HCT116 (cell line): ENCODE measurements at regions not wholly inside any gene's neighbourhood (a gene's known extent, or its start where the extent isn't known, plus 50 kb on each side); places are given as distances from the start of the nearest gene placed in this dataset.

Experiments
- ATAC-seq: fragments of 200-7000 bp; cut with Tn5 transposase; 2 replicates; pipeline ENCODE4 v1.9.1; 2020; ENCODE audit warnings: mild to moderate bottlenecking, moderate library complexity
- BruUV-seq: library from RNA; stranded (reverse); fragments of 400-500 nt; replicated peaks from 2 replicates; lab custom pipeline; 2021; lab: Mats Ljungman, UMichigan
- CTCF ChIA-PET: fragments of 300-600 bp; sonication (Branson Sonifier 250); formaldehyde crosslinking; loops from one replicate; lab custom pipeline; 2021; ENCODE audit warnings: antibody characterized with exemption; lab: Charles Lee
- POLR2A ChIA-PET: fragments of 300-600, 350-600 bp; sonication (Branson Sonifier 250); formaldehyde crosslinking; loops from one replicate; lab custom pipeline; 2021; ENCODE audit warnings: antibody characterized with exemption; lab: Charles Lee
- RAD21 ChIA-PET, 2 experiments: fragments of 300-600 bp; sonication (Branson Sonifier 250); formaldehyde crosslinking; loops; one replicate each; lab custom pipeline; 2023; ENCODE audit warnings: low total read pairs in 2 of 2; ENCODE audit not compliant: uncharacterized antibody in 2 of 2, unreplicated experiment in 2 of 2, low non-redundant PET in 1 of 2; lab: Charles Lee
- DNase-seq: peaks from one replicate; pipeline ENCODE4 v3.0.0-alpha.2; 2010; ENCODE audit warnings: low read depth, low spot score
- H2AFZ ChIP-seq: fragments of 200-600 bp; shearing (Covaris generic), sonication (generic); 2 replicates; pipeline ENCODE4 v1.6.1; 2017; ENCODE audit warnings: low read depth, mixed run types, mixed read lengths, antibody characterized with exemption, low read length; ENCODE audit not compliant: poor library complexity, severe bottlenecking
- H3K27ac ChIP-seq: 2 replicates; pipeline ENCODE4 v1.5.1; 2012; ENCODE audit warnings: low read depth, low read length
- H3K27me3 ChIP-seq: fragments of 200-600 bp; sonication (generic); 2 replicates; pipeline ENCODE4 v1.6.1; 2016; ENCODE audit warnings: mixed run types, low read length, mixed read lengths; ENCODE audit not compliant: insufficient read depth
- H3K36me3 ChIP-seq, 2 experiments: fragments of 200-500 bp in 1 of 2; fragments of 200-600 bp in 1 of 2; sonication (Bioruptor generic) in 1 of 2; sonication (generic) in 1 of 2; 2 replicates each; pipeline versions ENCODE4 v1.5.1 to v1.6.1; 2014 to 2016; ENCODE audit warnings: low read length in 2 of 2, inconsistent platforms in 1 of 2, mixed read lengths in 1 of 2, mixed run types in 1 of 2; ENCODE audit not compliant: insufficient read depth in 2 of 2, control insufficient read depth in 1 of 2
- H3K4me1 ChIP-seq, 2 experiments: fragments of 200-600 bp in 1 of 2; sonication (generic) in 1 of 2; 2 replicates each; pipeline versions ENCODE4 v1.5.1 to v1.6.1; 2012 to 2017; ENCODE audit warnings: low read length in 2 of 2, inconsistent platforms in 1 of 2, mild to moderate bottlenecking in 1 of 2, mixed read lengths in 1 of 2, mixed run types in 1 of 2, moderate library complexity in 1 of 2; ENCODE audit not compliant: insufficient read depth in 2 of 2, control insufficient read depth in 1 of 2
- H3K4me2 ChIP-seq: fragments of 200-600 bp; sonication (generic); 2 replicates; pipeline ENCODE4 v1.6.1; 2017; ENCODE audit warnings: mixed run types, low read length, mixed read lengths
- H3K4me3 ChIP-seq, 2 experiments: fragments of 200-600 bp in 1 of 2; sonication (generic) in 1 of 2; replicated peaks in 1 of 2; 2 replicates each; pipeline ENCODE4 v1.5.1; 2011 to 2016; ENCODE audit warnings: low read length in 2 of 2, control low read depth in 1 of 2, low read depth in 1 of 2, mild to moderate bottlenecking in 1 of 2, mixed read lengths in 1 of 2, mixed run types in 1 of 2
- H3K79me2 ChIP-seq: fragments of 200-600 bp; sonication (generic); 2 replicates; pipeline ENCODE4 v1.6.1; 2017; ENCODE audit warnings: mild to moderate bottlenecking, mixed run types, low read length, moderate library complexity, mixed read lengths; ENCODE audit not compliant: insufficient read depth
- H3K9ac ChIP-seq: fragments of 200-600 bp; sonication (generic); 2 replicates; pipeline ENCODE4 v1.6.1; 2016; ENCODE audit warnings: low read length, mixed read lengths
- H3K9me2 ChIP-seq: fragments of 200-600 bp; sonication (generic), shearing (Covaris generic); 2 replicates; pipeline ENCODE4 v1.6.1; 2017; ENCODE audit warnings: mixed run types, mild to moderate bottlenecking, moderate library complexity; ENCODE audit not compliant: insufficient read depth
- H3K9me3 ChIP-seq, 2 experiments: fragments of 200-500 bp in 1 of 2; fragments of 200-600 bp in 1 of 2; sonication (Bioruptor generic) in 1 of 2; sonication (generic) in 1 of 2; 2 replicates each; pipeline ENCODE4 v1.6.1; 2014 to 2017; ENCODE audit warnings: low read length in 2 of 2, mixed read lengths in 2 of 2, inconsistent platforms in 1 of 2, low read depth in 1 of 2, mild to moderate bottlenecking in 1 of 2, mixed run types in 1 of 2, moderate library complexity in 1 of 2; ENCODE audit not compliant: control insufficient read depth in 1 of 2, insufficient read depth in 1 of 2
- H4K20me1 ChIP-seq: fragments of 200-600 bp; sonication (generic), shearing (Covaris generic); 2 replicates; pipeline ENCODE4 v1.6.1; 2017; ENCODE audit warnings: mixed run types, mild to moderate bottlenecking, moderate library complexity; ENCODE audit not compliant: insufficient read depth
- CBX3 ChIP-seq: IDR thresholded peaks from 2 replicates; pipeline ENCODE4 v1.6.1; 2012; ENCODE audit warnings: low read depth
- CEBPB ChIP-seq: IDR thresholded peaks from 2 replicates; pipeline ENCODE4 v1.6.1; 2012; ENCODE audit warnings: low read depth
- EGR1 ChIP-seq: IDR thresholded peaks from 2 replicates; pipeline ENCODE4 v1.6.1; 2012; ENCODE audit warnings: low read depth
- ELF1 ChIP-seq: IDR thresholded peaks from 2 replicates; pipeline ENCODE4 v1.6.1; 2012; ENCODE audit warnings: low read depth, borderline replicate concordance
- EZH2 ChIP-seq: fragments of 200-600 bp; sonication (generic); IDR thresholded peaks from 2 replicates; pipeline ENCODE4 v1.6.1; 2017; ENCODE audit warnings: antibody characterized with exemption, mixed run types
- EZH2phosphoT487 ChIP-seq: fragments of 200-600 bp; IDR thresholded peaks from 2 replicates; pipeline ENCODE4 v1.6.1; 2018; ENCODE audit warnings: antibody characterized with exemption, borderline replicate concordance
- FOSL1 ChIP-seq: IDR thresholded peaks from 2 replicates; pipeline ENCODE4 v1.6.1; 2012; ENCODE audit warnings: low read depth
- MAX ChIP-seq: IDR thresholded peaks from 2 replicates; pipeline ENCODE4 v1.6.1; 2012
- POLR2A ChIP-seq: IDR thresholded peaks from 2 replicates; pipeline ENCODE4 v1.7.0; 2011; ENCODE audit warnings: borderline replicate concordance; ENCODE audit not compliant: insufficient read depth, insufficient read length; ENCODE audit errors: extremely low read depth
- POLR2AphosphoS5 ChIP-seq: IDR thresholded peaks from 2 replicates; pipeline ENCODE4 v1.6.1; 2011; ENCODE audit warnings: mild to moderate bottlenecking, low read depth, low read length, moderate library complexity
- RAD21 ChIP-seq: IDR thresholded peaks from 2 replicates; pipeline ENCODE4 v1.6.1; 2012; ENCODE audit warnings: low read depth, mild to moderate bottlenecking
- SIN3A ChIP-seq: IDR thresholded peaks from 2 replicates; pipeline ENCODE4 v1.6.1; 2012; ENCODE audit warnings: low read depth
- SP1 ChIP-seq: IDR thresholded peaks from 2 replicates; pipeline ENCODE4 v1.6.1; 2012; ENCODE audit warnings: low read depth
- SRF ChIP-seq: IDR thresholded peaks from 2 replicates; pipeline ENCODE4 v1.6.1; 2012; ENCODE audit warnings: low read depth
- TCF7L2 ChIP-seq: IDR thresholded peaks from 2 replicates; pipeline ENCODE4 v1.7.0; 2011; ENCODE audit warnings: borderline replicate concordance, inconsistent platforms; ENCODE audit not compliant: insufficient read depth, insufficient read length; ENCODE audit errors: extremely low read depth
- YY1 ChIP-seq: IDR thresholded peaks from 2 replicates; pipeline ENCODE4 v1.6.1; 2011; ENCODE audit warnings: low read length, low read depth, moderate library complexity, mild to moderate bottlenecking; ENCODE audit not compliant: insufficient replicate concordance; ENCODE audit errors: extremely low read depth
- ZBTB33 ChIP-seq: IDR thresholded peaks from 2 replicates; pipeline ENCODE4 v1.6.1; 2011; ENCODE audit warnings: mild to moderate bottlenecking, low read length, moderate library complexity; ENCODE audit not compliant: insufficient replicate concordance; ENCODE audit errors: extremely low read depth
- ZFX ChIP-seq: fragments of 450-650 bp; IDR thresholded peaks from 2 replicates; pipeline ENCODE4 v1.6.1; 2017
- intact Hi-C: fragments of 100-400 bp; cut with micrococcal nuclease; formaldehyde crosslinking; loops from 2 replicates; pipeline ENCODE4 v1.10.0; 2022
- TF ChIP-seq, protein P1 (sequence below): IDR thresholded peaks from 2 replicates; pipeline ENCODE4 v1.6.1; 2012

GRCh38 chr17:63232565-63233310 lies 213.4 kb downstream of the CYB561 start:
- intact Hi-C loops = no loop called here
- Histone ChIP-seq H3K9me2 (no peaks in the 10 kb centered on the region), H3K4me1 (no peaks in the 10 kb centered on the region), H3K79me2 (no peaks in the 10 kb centered on the region), H3K4me3 (no peak overlapping the region), H3K36me3 (no peaks in the 10 kb centered on the region), H2AFZ (no peak overlapping the region), H3K27ac (no peak overlapping the region), H3K9me3 (no peaks in the 10 kb centered on the region), H4K20me1 (no peaks in the 10 kb centered on the region), H3K9ac (no peak overlapping the region), H3K27me3 (no peaks in the 10 kb centered on the region), H3K4me2 (no peak overlapping the region)
- TF ChIP-seq SP1 (no peak), FOSL1 (no peak), ZFX (no peak), ELF1 (no peak), EGR1 (no peak), YY1 (no peak), CBX3 (no peak), POLR2AphosphoS5 (no peak), CEBPB (no peak), POLR2A (no peak), EZH2 (no peak), SIN3A (no peak)
- ATAC-seq = peak; percentile 49; the same call in 1 of the 2 replicates
- RAD21 ChIA-PET = no interaction called here
- CTCF ChIA-PET = no interaction called here
- BruUV-seq = no TSS peak
- POLR2A ChIA-PET = interaction anchor here (0.5 to 1.6 kb wide), 2 partner anchors 35 to 244 kb away, joined by 4 read pairs; no protein-coding TSS in a partner anchor
- no peak for DNase-seq

- BruUV-seq = no TSS peak
- no peak overlapping the region for H2AFZ ChIP-seq
- no peaks in the 10 kb centered on the region for H3K79me2 ChIP-seq
- ATAC-seq = no peak
- H3K36me3 ChIP-seq = no peaks in the 10 kb centered on the region
- no peaks in the 10 kb centered on the region for H3K9me3 ChIP-seq
- H3K4me2 ChIP-seq = no peak overlapping the region
- H3K27ac ChIP-seq = no peak overlapping the region
- CTCF ChIA-PET = no interaction called here
- no peak for DNase-seq
- intact Hi-C loops = no loop called here
- no peaks in the 10 kb centered on the region for H3K27me3 ChIP-seq
- no peaks in the 10 kb centered on the region for H3K9me2 ChIP-seq
- H3K4me3 ChIP-seq = no peak overlapping the region
- RAD21 ChIA-PET = no interaction called here
- no peaks in the 10 kb centered on the region for H3K4me1 ChIP-seq
- POLR2A ChIA-PET = no interaction called here
- H3K9ac ChIP-seq = no peak overlapping the region
- H4K20me1 ChIP-seq = no peaks in the 10 kb centered on the region
- TF ChIP-seq CEBPB (no peak), ZBTB33 (no peak), ELF1 (no peak), EZH2 (no peak), CBX3 (no peak), YY1 (no peak), TCF7L2 (no peak), FOSL1 (no peak), EZH2phosphoT487 (no peak), MAX (no peak), RAD21 (no peak), SRF (no peak)
- TF ChIP-seq, protein P1, sequence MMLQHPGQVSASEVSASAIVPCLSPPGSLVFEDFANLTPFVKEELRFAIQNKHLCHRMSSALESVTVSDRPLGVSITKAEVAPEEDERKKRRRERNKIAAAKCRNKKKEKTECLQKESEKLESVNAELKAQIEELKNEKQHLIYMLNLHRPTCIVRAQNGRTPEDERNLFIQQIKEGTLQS = no peak
These were observed 206.0 kb downstream of the CYB561 start for GRCh38 chr17:63240106-63240505.
